ENCODE measurements at regions not wholly inside any gene's neighbourhood (a gene's known extent, or its start where the extent isn't known, plus 50 kb on each side); places are given as distances from the start of the nearest gene placed in this dataset.

- CTCF ChIA-PET: no interaction called here
- no peaks in the 10 kb centered on the region for H3K4me1 ChIP-seq (ENCODE audit: insufficient read depth, low read length, poor library complexity, severe bottlenecking)
- no peaks in the 10 kb centered on the region for H3K36me3 ChIP-seq (ENCODE audit: insufficient read depth, low read length, poor library complexity, severe bottlenecking)
- DNase-seq (ENCODE audit: low spot score): no peak
- TF ChIP-seq CTCF (conservative IDR thresholded peaks at IDR 0.05; ENCODE audit: low read depth, low read length) (no peak), EZH2 (IDR thresholded peaks at IDR 0.05; ENCODE audit: borderline replicate concordance, low read depth, low read length, poor library complexity, severe bottlenecking) (no peak)
- peaks cover 5% of the 10 kb centered on the region for H3K9me3 ChIP-seq (ENCODE audit: low read depth, low read length, poor library complexity, severe bottlenecking)
- H3K27ac ChIP-seq (ENCODE audit: low read depth, low read length, poor library complexity, severe bottlenecking): no peak overlapping the region
- BruUV-seq (replicated peaks): no TSS peak
- intact Hi-C loops (cut with micrococcal nuclease; ENCODE audit: unreplicated experiment): no loop called here
- H3K27me3 ChIP-seq (replicated peaks; ENCODE audit: insufficient read depth, low read depth, low read length, poor library complexity): no peaks in the 10 kb centered on the region
- POLR2A ChIA-PET (ENCODE audit: low non-redundant PET): no interaction called here
- no peak overlapping the region for H3K4me3 ChIP-seq (ENCODE audit: low read depth, low read length, poor library complexity, severe bottlenecking)
Observed at GRCh38 chr7:26054386-26054785, 97.6 kb upstream of the NFE2L3 start.

GRCh38 chr7:26055241-26055640 lies 96.8 kb upstream of the NFE2L3 start:
- no TSS peak for BruUV-seq (replicated peaks)
- H3K27me3 ChIP-seq (replicated peaks; ENCODE audit: insufficient read depth, low read depth, low read length, poor library complexity): no peaks in the 10 kb centered on the region
- no peak overlapping the region for H3K4me3 ChIP-seq (ENCODE audit: low read depth, low read length, poor library complexity, severe bottlenecking)
- ChIA-PET POLR2A (ENCODE audit: low non-redundant PET) (no interaction called here), CTCF (no interaction called here)
- intact Hi-C loops (cut with micrococcal nuclease; ENCODE audit: unreplicated experiment): no loop called here
- no peak for TF ChIP-seq CTCF (conservative IDR thresholded peaks at IDR 0.05; ENCODE audit: low read depth, low read length)
- TF ChIP-seq EZH2 (IDR thresholded peaks at IDR 0.05; ENCODE audit: borderline replicate concordance, low read depth, low read length, poor library complexity, severe bottlenecking): no peak
- H3K27ac ChIP-seq (ENCODE audit: low read depth, low read length, poor library complexity, severe bottlenecking): no peak overlapping the region
- H3K36me3 ChIP-seq (ENCODE audit: insufficient read depth, low read length, poor library complexity, severe bottlenecking): no peaks in the 10 kb centered on the region
- peaks cover under 1% of the 10 kb centered on the region for H3K4me1 ChIP-seq (ENCODE audit: insufficient read depth, low read length, poor library complexity, severe bottlenecking)
- DNase-seq (ENCODE audit: low spot score): no peak
- peaks cover 5% of the 10 kb centered on the region for H3K9me3 ChIP-seq (ENCODE audit: low read depth, low read length, poor library complexity, severe bottlenecking)

- peak; percentile 69 for DNase-seq (ENCODE audit: low spot score)
- Histone ChIP-seq H3K36me3 (ENCODE audit: insufficient read depth, low read length, poor library complexity, severe bottlenecking) (no peaks in the 10 kb centered on the region), H3K27ac (ENCODE audit: low read depth, low read length, poor library complexity, severe bottlenecking) (no peak overlapping the region), H3K27me3 (replicated peaks; ENCODE audit: insufficient read depth, low read depth, low read length, poor library complexity) (no peaks in the 10 kb centered on the region), H3K4me3 (ENCODE audit: low read depth, low read length, poor library complexity, severe bottlenecking) (no peak overlapping the region), H3K4me1 (ENCODE audit: insufficient read depth, low read length, poor library complexity, severe bottlenecking) (peaks cover 25% of the 10 kb centered on the region), H3K9me3 (ENCODE audit: low read depth, low read length, poor library complexity, severe bottlenecking) (no peaks in the 10 kb centered on the region)
- intact Hi-C loops (cut with micrococcal nuclease; ENCODE audit: unreplicated experiment): loop anchor here (1.0 kb wide), 2 partner anchors 121 to 166 kb away; no protein-coding TSS in a partner anchor
- ChIA-PET CTCF (no interaction called here), POLR2A (ENCODE audit: low non-redundant PET) (interaction anchor here (0.6 kb wide), 1 partner anchor 140 kb away, joined by 3 read pairs; the partner anchor contains the start of gene CBX3)
- TF ChIP-seq EZH2 (IDR thresholded peaks at IDR 0.05; ENCODE audit: borderline replicate concordance, low read depth, low read length, poor library complexity, severe bottlenecking): no peak
- no peak for TF ChIP-seq CTCF (conservative IDR thresholded peaks at IDR 0.05; ENCODE audit: low read depth, low read length)
- no TSS peak for BruUV-seq (replicated peaks)
Observed at GRCh38 chr7:26060733-26061677, 91.0 kb upstream of the NFE2L3 start.
